ENCODE measurements at regions not wholly inside any gene's neighbourhood (a gene's known extent, or its start where the extent isn't known, plus 50 kb on each side); places are given as distances from the start of the nearest gene placed in this dataset.

DNA sequence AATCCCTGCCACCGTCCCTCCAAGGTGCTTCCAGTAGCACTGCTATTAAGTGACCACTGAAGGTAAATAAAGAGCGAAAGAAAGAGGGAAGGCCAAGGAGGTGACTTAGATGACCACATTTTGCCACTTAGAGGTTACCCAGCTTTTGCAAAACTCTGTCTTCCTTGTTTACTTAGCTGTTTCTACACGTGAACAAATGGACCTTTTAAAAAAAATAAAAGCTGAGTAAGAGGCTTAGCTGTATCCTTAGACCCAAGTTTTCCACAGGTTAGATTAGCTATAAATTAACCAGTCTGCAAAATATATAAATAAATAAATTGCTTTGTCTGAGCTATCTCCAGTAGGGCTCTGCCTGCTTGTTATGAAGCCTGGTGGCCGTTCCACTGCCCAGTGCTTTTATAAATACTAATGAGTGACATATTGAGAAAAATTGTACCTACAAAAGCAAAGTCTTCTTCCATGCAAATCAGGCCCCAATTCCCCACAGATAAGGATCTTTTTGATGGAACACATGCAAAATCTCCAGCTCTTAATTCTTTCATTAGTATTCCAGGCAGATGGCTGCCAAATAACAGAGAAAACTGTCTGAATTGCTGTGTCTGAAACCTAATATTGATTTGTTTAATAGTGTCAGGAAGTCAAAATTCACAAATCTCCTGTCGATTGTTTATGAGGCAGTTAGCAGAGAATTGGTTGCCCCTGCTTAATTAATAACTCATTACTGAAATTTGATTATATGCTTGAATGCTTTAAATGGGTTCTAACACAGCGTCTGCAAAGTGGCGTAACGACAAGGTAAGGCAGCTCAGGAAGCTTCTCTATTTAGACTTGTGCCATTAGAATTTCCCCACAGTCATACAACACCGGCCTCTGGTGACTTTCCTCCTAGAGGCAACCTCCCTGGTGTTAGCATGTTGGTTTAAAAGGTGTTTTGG, 176.7 kb downstream of the EMX2 start:
- no peak for DNase-seq (ENCODE audit: low spot score)

DNA sequence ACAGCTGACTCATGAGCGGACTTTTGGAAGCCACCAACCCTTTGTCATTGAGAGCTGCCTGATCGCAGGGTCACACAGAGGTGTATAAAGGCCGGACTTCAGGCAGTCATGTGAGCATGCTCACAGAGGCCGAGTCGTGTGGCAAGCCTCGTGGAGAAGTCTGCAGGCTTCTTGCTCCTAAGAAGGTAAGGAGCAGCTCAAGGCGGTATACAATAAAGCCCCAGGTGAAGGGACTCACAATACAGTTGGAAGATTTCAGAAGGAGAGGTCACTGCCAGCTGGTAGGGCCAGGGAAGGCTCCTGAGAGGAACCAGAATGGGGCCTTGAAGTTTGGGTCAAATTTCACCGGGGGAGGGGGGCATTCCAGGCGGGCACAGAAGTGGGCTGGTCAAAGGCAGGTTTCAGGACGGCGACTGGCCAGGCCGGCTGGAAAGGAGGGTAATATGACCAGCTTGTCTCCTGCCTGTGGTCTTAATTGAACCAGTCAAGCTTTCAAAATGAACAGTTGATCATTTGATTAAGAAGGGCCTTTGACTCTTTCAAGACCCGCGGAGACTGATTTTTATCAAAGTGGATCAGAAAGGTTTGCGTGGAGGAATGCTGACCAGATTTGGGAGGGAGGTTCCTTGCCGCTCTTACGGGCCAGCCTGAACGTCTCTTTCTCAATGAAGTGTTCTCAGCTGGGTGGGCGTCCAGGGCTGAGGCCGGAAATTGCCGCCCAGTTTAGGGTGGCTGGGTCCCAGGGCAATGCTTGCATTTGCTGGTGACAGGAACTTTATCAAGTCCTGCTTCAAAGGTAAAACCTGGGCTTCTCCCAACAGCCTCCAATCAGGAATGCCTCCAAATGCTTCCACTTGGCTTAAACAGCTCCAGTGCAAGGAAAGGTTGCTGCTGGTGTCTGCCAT, 178.6 kb downstream of the EMX2 start:
- no peak for DNase-seq (ENCODE audit: low spot score)

GRCh38 chr10:117721873-117722272, 179.3 kb downstream of the EMX2 start:
- DNase-seq (ENCODE audit: low spot score): no peak

DNA sequence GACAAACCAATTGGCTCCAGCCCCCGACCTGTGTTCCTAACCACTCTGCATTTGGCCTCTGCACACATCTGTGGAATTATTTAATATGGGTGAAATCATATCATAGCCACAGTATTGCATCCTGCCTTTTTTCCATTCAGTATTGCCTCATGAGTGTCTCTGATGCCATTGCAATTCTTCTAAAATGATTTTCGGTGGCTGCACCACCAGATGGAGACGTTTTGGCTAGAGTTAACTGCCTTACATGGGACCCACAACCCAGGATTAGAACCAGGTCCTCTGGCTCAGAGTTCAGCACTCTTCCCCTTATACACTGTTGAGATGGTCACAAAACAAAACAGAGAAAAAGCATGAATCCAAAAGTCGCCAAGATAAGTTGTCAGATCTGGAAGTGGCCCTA, 180.8 kb downstream of the EMX2 start:
- no peak for DNase-seq (ENCODE audit: low spot score)

GRCh38 chr10:117725993-117726392, 183.4 kb downstream of the EMX2 start:
- no peak for DNase-seq (ENCODE audit: low spot score)

DNA sequence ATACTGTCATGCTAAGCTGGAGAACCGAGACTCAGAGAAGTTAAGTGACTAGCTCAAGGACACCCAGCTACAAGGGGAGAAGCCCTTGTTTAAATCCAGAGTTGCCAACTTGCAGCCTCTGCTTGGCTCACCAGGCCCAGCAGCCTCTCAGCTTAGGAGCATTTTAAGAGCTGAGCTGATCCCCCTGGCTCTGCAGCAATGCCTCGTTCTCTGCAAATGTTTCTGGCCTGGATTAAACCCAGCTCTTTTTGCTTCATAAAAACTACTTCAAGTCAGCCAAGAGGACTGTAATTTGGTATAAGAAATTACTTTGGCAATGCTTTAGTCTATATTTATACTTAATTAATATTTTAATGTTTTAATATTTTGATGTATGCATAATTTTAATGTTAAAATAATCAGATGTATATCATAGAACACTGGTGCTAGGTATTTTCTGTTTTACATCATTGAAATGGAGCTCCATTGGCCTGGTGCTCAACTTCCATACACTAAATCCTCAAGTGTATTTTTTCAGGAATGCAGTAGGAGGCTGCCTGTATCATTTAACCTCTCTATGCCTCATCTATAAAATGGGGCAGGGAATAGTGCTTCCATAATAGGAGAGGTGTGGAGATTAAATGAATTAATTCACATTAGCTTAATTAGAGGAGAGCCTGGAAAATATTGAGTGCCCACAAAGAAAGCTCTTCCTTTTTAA, 184.2 kb downstream of the EMX2 start:
- no peak for DNase-seq (ENCODE audit: low spot score)

DNA sequence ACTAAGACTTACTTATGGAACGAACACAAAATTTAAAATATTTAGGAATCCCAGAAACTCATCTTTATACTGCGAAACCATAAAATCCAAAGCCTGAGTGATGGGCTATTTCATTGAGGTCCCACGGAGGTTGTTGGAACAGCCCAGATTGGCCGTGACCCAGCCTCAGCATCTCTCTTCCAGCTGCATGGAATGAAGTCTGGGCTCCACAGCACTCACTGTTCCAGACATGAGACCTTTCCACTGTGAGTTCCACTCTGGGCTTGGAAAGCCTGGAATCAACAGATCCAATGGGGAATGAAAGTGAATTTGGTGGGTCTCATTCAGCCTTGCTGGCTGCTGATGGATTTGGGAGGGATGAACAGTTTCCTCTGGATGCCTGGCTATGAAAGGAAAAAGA, 184.9 kb downstream of the EMX2 start:
- DNase-seq (ENCODE audit: low spot score): no peak

DNA sequence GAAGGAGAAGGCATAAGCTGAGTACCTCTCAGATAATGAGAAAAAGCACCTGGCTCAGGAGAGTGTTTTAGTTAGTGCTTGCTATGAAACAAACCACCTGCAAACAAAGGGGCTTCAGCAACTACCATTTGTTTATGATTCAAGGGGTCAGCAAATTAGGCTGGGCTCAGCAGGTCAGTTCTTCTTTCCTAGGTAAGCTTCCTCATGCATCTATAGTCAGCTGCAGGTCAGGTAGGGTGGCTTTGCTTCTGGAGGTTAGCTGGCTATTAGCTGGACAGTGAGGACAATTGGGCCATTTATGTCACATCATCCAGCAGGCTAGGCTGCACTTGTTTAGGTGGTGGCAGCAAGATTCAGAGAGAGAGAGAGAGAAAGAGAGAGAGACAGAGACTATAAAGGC, 185.5 kb downstream of the EMX2 start:
- no peak for DNase-seq (ENCODE audit: low spot score)

DNA sequence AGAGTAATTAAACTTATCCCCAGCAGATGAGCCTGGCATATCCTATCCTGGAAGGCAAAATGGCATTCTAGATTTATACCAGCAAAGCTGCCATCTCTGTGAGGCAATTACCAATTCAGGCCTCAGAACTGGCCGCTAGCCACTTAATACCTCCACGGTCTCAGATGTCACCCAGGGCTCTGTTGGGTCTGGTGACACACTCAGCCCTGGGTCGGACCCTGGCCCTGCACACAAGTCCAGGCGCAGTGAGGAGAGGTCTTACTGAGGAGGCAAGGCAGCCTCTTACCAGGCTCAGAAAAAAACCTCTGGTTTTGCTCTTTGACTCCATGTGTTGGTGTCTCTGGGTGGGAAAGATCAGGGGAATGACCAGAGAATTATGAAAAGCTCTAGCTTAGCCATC, 186.6 kb downstream of the EMX2 start:
- DNase-seq (ENCODE audit: low spot score): no peak

DNA sequence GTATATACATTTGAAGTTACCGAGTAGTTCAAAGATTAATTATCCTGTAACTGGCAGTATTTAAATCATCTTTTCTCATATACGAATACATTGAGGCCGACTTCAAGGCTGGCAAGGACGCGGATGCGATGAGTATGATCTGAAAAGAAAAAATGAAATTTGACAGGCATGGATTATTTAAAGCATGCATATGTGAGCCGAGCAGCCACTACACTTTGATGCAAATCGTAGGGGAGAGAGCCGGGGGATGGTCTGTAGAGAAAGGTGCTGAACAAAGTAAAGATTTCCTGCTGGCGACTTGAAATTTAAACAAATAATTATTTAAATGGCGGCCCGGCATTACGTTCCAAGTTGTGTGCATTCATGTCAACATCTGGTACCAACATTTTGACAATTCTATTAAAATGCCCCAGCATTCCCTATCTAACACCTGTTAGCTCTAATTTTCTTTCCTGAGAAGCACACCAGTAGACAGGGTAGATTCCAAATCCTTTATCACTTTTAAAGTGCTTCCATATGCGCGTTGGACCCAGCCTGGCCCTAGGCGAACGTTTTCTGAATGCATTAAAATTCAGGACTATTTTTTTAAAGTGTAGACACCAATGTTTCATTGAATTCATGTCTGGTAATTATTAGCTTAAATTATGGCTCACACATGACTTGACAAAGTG, 188.7 kb downstream of the EMX2 start:
- DNase-seq (ENCODE audit: low spot score): no peak

DNA sequence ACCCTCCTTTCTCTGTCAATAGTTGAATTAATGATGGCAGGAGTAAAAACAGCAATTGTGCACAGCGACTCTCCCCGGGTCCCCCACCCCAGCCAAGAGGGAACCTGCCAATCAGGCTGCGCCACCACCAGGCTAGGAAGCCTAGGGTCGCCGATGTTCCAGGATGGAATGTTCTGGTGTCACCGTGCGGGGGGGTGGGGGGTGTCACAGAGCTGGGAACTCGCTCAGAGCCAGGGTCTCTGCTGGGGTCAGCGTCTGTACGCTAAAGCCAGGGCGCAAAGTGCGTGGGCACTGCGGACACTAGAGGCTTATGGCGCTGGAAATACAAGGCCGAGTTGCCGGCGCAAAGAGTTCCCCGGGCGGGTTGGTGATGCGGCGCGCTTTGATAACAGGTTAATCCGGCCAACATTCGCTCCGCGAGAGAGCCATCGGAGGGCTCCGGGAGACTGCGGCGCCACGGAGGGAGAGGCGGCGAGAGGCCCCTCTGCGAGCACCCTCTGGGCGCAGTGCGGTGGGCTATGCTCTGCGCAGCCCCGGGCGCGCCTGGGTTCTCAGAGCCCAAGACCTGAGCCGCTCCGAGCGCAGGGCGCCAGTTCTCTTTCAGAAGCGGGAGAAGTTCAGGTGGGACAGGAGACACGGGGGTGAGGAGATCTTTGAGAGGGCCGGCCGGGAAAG, 192.3 kb downstream of the EMX2 start:
- no peak for DNase-seq (ENCODE audit: low spot score)

DNA sequence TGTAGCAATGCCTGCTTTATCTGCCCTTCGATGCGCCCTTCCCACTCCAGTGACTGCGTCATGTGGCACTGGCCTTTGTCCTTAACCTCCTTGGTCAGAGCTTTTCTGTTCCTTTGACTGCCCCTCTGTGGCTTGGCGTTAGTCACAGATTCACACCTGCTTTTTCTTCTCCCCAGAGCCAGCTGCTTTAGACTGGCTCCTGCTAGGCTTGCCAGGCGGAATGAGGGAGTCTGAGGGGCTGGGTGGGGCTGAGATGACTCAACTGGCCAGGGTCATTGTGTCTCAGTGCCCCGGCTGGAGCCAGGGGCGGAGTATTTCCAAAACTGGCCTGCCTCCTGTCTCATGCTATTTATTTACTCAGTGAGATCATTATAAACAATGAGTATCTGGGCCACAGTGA, 194.1 kb downstream of the EMX2 start:
- no peak for DNase-seq (ENCODE audit: low spot score)

DNA sequence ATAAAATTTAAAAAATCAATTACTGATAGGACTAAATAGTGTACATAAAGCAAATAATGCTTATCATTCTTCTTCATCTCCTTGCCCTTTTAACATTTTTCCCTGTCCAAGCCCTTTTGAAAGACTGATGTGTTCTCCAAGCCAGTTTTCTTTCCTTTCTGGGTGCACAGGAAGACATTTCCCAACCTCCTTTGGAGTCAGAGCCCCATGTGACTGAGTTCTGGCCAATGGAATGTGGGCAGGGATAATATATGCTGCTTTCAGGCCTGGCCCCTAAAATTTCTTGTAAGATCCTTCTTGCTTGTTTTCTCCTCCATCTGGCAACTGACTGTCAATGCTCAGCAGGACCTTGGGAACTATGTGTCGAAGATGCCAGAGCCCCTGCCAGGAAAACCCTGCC, 197.5 kb downstream of the EMX2 start:
- DNase-seq (ENCODE audit: low spot score): no peak

GRCh38 chr10:117740691-117741222, 198.2 kb downstream of the EMX2 start:
- DNase-seq (ENCODE audit: low spot score): no peak

GRCh38 chr10:117741524-117741923, 199.0 kb downstream of the EMX2 start:
- DNase-seq (ENCODE audit: low spot score): no peak

DNA sequence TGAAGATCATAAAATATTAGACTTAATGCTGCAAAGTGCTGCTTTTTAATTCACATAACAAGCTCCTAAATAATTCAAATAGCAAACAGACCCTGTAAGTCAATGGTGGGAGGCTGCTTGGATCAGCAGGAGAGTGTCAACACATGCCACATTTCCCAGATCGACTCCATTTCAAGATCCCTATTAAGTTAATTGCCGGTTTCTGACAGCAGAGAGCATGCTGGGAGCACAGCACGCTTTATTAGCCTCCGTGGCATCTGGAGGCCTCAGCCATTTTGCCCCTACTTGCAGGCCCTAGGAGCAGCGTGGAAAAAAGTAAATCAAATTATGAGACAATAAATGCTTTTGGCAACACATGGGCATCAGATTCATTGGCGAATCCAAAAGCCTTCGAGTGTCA, 201.0 kb downstream of the EMX2 start:
- DNase-seq (ENCODE audit: low spot score): no peak

DNA sequence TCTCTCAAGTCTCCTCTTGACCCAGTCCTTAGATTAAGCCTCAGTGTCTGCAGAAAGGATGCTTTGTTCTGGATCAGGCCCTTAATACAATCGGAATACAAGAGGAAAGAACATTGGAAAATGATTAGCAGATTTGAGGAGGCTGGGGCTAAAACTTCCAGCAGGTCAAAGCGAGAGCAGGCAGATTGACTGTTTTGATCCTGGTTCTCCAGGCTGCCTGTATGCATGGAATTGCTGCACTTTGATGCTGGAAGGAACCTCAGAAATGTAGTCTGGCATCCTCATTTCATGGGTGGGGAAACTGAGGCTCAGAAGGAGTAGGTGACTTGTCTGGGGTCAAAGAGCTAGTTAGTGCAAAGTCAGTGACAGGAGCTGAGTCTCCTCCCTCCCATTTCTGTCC, 202.8 kb downstream of the EMX2 start:
- no peak for DNase-seq (ENCODE audit: low spot score)

- DNase-seq (ENCODE audit: low spot score): no peak
These were observed 204.2 kb downstream of the EMX2 start for GRCh38 chr10:117746541-117747448.

DNA sequence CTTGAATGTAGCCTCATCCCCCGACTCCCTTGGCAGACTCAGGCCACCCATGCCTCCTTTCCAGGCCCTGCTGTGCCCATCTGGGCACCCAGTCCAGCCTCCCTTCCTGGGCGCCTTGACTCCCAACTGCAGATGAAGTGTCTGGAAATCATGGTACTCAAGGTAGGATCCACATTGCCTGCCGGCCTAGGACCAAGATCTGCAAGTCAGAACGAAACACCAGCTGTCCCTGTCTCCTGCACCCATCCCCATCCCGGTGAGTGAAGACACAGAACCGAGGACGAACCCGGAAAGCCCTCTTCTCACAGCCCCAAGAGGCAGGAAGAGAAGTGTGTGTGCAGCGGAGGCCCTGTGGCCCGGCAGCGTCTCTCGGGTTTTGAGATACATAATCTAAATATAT, 205.1 kb downstream of the EMX2 start:
- no peak for DNase-seq (ENCODE audit: low spot score)

DNA sequence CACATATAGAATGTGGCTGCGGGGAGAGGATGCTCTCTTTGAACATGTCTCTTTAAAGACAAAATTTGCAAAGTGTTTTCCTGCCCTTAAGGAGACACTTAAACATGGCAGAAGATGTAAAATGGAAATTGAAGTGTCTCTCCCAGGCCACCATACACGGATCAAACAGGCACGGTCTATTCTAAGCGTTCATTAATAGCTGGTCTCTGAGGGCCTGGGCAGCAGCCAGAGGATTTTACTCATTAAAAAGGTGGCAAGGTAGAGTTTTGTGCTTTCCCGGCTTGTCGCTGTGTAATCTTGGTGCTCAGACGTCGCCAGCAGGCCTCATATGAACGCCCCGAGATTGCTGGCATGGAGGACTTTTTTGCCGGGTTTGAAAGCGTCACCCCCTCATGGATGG, 205.5 kb downstream of the EMX2 start:
- no peak for DNase-seq (ENCODE audit: low spot score)

All from COLO829 (cell line).